GM18858 (cell line): ENCODE measurements at regions not wholly inside any gene's neighbourhood (a gene's known extent, or its start where the extent isn't known, plus 50 kb on each side); places are given as distances from the start of the nearest gene placed in this dataset.

ENCODE experiments used
- ATAC-seq: cut with Tn5 transposase; IDR thresholded peaks from one replicate; pipeline ENCODE4 v1.9.1; 2021; ENCODE audit not compliant: unreplicated experiment

DNA sequence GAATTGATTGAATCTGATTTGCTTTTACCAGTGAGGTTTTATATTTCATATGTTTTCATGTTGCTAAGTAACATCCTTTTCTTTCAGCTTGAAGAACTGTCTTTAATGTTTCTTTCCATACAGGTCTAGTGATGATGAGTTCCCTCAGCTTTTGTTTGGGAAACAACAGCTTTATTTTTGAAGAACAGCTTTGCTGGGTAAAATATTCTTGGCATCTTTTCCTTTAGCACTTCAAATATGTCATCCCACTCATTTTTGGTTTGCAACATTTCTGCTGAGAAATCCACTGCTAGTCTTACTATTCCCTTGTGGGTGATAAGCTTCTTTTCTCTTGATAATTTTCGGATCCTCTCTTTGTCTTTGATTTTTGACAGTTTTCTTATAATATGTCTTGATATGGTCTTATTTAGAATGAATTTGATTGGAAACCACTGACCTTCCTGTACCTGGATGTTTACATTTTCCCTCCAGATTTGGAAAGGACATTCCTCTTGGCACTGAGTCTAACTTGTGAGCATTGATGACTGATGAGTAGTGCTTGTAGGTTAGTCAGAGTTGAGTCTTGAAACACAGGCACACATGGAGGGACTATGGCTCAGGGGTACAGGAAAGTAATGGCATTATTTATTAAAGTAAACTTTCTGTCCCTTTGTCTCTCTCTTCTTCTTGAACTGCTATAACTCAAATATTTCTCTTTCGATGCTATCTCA lies 220.3 kb downstream of the SPATA31D1 start:
- no peak for ATAC-seq

DNA sequence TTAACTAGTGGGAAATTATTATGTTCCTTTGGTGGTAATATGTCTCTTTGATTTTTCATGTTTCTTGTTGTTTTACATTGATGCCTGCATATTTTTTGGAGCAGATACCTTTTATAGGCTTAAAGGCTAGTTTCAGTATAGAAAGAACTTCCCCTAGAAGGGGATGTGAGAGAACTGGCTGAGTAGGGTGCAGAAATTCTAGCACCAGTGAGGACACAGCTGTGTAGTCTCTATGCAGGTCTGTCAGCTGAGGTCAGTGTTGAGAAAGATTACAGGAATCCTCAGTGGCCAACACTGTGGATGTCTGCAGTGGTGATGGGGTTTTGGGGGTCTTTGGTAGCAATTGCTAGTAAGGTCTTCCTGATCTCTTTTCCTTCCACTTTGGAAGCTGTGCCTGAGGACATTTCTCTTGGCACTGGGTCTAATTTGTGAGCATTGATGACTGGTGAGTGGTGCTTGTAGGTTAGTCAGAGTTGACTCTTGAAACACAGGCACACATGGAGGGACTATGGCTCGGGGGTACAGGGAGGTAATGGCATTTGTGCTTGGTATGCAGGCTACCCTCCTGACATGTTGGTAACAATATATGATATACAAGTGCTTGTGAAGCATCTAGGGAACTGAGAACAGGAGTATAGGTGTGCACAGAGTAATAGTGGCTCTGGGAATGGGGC lies 221.4 kb downstream of the SPATA31D1 start:
- ATAC-seq: no peak

DNA sequence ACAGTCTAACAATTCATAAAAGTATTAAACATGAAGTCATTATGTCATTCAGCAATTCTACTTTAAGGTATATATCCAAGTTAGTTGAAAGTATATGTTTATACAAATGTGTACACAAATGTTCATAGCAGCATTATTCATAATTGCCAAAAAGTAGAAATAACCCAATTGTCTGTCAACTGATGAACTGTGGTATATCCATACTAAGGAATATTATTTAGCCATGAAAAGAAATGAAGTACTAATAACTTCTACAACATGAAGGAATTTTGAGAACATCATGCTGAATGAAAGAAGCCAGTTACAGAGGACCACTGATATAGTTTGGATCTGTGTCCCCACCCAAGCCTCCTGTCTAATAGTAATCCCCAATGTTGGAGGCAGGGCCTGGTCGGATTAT lies 224.3 kb downstream of the SPATA31D1 start:
- no peak for ATAC-seq

DNA sequence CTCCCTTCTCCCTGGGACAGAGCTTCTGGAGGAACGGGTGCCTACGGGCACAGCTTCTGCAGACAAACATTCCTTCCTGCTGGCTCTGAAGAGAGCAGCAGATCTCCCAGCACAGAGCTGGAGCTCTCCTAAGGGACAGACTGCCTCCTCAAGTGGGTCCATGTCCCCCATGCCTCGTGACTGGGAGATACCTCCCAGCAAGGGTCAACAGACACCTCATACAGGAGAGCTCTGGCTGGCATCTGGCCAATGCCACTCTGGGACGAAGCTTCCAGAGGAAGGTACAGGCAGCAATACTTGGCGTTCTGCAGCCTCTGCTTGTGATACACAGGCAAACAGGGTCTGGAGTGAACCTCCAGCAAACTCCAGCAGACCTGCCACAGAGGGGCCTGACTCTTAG lies 227.9 kb downstream of the SPATA31D1 start:
- ATAC-seq: no peak

DNA sequence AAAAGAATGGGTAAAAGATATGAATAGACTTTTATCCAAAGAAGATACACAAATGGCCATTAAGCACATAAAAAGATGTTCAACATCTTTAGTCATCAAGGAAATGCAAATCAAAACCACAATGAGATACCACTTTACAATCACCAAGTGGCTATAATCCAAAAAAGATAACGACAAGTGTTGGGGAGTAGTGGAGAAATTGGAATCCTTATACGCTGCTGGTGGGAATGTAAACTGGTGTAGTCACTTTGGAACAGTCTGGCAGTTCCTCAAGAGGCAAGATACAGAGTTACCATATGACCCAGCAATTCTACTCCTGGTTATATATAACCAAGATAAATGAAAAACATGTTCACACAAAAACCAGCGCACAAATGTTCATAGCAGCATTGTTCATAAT lies 234.9 kb downstream of the SPATA31D1 start:
- no peak for ATAC-seq

DNA sequence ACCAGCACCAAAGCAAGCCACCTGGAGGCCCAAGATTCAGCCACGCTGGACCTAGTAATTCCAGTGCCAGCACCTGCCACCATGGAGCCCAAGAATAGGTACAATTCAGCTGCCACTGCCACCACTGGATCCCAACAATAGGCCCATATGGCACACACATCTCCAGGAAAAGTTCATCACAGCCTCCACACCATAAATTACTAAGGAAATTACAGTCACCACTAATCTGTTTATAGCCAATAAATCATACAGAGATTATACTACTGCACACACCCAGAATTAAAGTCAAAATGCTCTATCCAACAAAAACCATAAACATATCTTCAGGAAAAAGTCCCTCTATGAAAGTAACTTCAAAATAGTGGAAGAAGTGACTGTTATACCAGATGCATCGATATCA lies 242.8 kb downstream of the SPATA31D1 start:
- no peak for ATAC-seq

DNA sequence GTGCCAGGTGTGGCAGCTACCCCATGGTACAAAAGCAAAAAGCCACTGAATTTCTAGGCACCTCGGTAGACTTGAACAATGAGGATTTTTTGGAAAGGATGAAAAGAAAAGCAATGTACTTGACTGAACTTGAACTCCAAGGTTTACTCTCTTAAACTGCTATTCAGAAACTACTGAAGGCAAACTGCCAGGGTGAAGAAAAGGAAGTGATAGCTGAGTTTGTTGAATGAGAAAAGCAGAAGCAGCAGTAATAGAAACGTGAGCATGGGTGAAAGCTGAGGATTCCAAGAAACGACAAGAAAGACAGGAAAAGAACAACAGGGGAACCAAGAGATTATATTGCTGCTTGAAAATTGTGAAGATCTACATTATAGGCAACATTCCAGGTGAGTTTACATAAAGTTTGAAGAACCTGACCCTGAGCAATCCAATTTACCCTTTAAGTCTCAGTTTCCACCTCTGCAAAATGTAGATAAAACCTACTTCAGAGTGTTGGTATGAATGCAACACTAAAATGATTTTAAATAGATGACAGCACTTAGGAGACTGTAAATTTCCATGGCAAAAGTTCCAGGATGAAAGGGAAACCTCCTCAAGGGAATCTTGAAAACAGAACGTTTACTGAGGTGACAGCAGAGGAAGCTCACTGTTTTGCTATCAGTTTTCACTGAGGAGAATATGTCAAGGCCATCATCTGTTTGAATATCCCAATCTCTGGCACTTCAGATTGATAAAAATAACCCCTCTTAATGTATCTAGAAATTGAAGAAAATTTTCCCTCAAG lies 245.8 kb downstream of the SPATA31D1 start:
- no peak for ATAC-seq

DNA sequence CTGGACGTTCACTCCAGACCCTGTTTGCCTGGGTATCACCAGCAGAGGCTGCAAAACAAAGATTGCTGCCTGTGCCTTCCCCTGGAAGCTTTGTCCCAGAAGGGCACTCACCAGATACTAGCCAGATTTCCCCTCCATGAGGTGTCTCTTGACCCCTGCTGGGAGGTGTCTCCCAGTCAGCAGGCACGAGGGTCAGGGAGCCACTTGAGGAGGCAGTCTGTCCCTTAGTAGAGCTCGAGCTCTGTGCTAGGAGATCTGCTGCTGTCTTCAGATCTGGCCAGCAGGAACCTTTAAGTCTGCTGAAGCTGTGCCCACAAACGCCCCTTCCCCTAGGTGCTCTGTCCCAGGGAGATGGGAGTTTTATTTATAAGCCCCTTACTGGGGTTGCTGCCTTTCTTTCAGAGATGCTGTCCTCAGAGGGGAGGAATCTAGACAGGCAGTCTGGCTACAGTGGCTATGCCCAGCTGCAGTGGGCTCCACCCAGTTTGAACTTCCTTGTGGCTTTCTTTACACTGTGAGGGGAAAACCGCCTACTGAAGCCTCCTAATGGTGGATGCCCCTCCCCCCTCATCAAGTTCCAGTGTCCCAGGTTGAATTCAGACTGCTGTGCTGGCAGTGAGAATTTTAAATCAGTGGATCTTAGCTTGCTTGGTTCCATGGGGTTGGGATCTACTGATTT lies 253.9 kb downstream of the SPATA31D1 start:
- ATAC-seq: no peak

DNA sequence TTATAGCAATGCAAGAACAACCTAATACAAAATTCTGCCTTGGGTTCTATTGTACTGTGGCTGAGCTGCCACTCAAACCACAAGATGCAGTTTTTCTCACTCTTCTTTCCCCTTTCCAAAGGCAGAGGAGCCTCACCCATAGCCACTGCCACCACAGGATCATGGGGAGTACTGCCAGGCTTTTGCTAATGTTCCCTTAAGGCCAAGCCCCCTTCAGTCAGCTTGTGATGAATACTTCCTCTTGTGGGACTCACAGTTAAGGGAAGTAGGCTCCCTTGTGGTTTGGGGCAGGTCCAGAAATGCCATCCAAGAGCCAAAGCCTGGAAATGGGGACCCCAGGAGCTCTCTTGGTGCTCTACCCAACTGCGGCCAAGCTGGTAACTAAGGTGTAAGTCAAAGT lies 258.7 kb downstream of the SPATA31D1 start:
- no peak for ATAC-seq

- no peak for ATAC-seq
These were observed 263.5 kb downstream of the SPATA31D1 start for GRCh38 chr9:82252116-82252515.

GRCh38 chr9:82254646-82255367 lies 266.2 kb downstream of the SPATA31D1 start:
- ATAC-seq: peak; percentile 47

GRCh38 chr9:82255481-82256176 lies 267.1 kb downstream of the SPATA31D1 start:
- no peak for ATAC-seq

- ATAC-seq: no peak
These were observed 272.1 kb downstream of the SPATA31D1 start for GRCh38 chr9:82260691-82261090.

DNA sequence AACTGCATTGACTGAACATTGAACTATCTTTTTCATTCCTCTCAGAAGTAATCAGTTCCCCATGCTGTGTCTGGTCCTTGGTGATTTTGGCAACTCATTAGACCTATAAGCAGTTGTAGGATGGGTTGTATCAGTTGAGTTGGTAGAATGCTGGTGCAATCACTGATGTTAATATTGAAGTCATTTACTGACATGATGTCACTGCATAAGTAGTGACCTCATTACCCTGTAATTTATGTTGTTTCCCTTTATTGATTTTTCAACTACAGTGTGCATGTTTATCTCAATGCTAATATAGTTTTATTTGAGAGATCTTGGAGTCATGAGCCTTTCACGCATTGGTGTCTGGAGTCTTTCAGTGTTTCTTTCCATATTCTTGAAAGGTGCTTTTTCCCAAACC lies 275.0 kb downstream of the SPATA31D1 start:
- no peak for ATAC-seq

GRCh38 chr9:82271106-82271561 lies 282.6 kb downstream of the SPATA31D1 start:
- no peak for ATAC-seq

DNA sequence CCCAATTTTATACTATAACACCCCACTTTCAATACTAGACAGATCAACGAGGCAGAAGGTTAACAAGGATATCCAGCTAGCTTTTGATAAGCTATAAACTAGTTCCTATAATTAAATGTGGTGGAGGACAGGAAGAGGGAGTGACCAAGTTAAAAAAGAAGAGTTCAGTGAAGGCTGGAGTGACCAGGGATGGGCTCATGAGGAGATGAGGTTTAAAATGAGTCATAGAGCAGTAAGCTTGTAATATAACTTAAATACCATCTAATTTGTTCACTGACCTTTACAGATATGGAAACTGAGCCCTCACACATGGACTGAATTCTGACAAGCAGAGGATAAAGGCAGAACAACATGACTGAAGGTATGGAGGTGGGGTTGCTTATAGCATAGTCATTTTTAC lies 284.5 kb downstream of the SPATA31D1 start:
- ATAC-seq: no peak

DNA sequence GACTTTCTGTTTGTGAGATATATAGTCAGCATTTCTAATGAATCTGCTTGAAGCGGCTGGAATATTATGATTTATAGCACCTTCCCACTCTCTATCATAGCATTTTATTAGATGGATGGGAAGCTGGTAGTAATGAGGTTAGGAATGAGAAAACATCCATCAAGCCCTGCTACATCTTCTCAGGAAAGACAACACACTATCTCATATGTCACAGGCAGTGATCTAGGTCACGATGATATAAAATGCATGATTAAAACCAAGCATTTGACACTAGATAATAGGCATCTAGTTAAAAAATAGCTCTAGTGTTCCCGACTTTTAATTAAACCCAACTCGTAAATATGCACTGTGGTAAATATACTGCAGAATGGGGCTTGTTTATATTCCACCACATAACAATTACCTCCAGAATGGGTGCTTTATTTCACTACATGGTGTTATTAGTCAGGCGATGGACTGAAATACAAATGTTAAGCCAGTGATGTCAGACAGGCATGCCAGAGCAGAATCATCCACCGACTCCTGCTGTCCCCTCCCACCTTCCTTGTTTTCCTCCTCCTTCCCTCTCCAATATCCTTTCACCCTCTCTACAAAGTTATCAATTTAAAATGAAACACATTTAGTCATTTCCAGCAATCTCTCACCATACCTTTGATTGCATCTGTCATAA lies 286.8 kb downstream of the SPATA31D1 start:
- ATAC-seq: no peak

- no peak for ATAC-seq
These were observed 292.5 kb downstream of the SPATA31D1 start for GRCh38 chr9:82281066-82281465.

DNA sequence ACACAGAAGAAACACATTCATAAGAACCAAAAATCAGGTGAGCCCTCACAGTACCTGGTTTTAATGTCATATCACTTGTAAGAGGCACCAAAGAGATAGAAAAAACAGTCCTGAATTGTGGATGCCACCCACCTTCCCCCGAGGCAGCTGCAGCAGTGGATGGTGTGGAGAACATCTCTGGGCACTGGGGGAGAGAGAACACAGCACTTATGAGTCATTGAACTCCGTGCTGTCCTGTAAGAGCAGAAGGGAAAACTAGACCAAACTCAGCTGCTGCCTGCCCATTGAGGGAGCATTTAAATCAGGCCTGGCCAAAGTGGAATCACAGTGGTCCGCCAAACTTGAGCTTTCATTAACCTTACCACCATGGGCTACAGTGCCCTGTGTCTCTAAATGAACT lies 296.2 kb downstream of the SPATA31D1 start:
- no peak for ATAC-seq

DNA sequence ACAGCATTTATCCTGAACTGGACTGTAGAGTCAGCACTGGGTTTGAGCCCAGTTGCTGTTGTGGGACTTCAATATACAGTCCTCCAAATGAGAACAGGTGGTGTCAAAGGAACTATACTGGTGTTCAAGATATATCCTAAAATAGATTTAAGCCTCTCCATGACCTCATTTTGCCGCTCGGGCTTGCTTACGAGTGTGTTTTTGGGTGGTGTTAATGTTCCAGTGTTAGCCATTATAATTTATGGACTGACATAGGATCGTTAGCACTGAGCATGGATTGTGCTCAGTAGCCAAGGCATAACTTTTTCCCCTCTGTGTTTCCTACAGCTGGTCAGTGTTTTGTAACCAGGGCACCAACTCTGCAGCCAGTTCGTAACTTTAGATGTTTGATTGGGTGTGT lies 306.6 kb downstream of the SPATA31D1 start:
- ATAC-seq: no peak
